Left lobe of liver (tissue), 2 donors: ENCODE measurements at regions not wholly inside any gene's neighbourhood (a gene's known extent, or its start where the extent isn't known, plus 50 kb on each side); places are given as distances from the start of the nearest gene placed in this dataset.
"Not testable (repeated sequence)": the region's sequence is repeated elsewhere in the genome, so short reads cannot be mapped to it uniquely, and the experiment has no call there.

Source experiments
- ATAC-seq: fragments of 200-7000 bp; cut with Tn5 transposase; one replicate; pipeline ENCODE4 v1.9.1; 2020; ENCODE audit warnings: mild to moderate bottlenecking, moderate library complexity
- DNase-seq: peaks from one replicate; pipeline ENCODE4 v3.0.0-alpha.2; 2020; ENCODE audit warnings: low spot score
- donor health status: DM: no; HTN: no; CAD: no; lungs with moderate emphysema.
- donor health status: DM: no; HTN: yes; CAD: no.

DNA sequence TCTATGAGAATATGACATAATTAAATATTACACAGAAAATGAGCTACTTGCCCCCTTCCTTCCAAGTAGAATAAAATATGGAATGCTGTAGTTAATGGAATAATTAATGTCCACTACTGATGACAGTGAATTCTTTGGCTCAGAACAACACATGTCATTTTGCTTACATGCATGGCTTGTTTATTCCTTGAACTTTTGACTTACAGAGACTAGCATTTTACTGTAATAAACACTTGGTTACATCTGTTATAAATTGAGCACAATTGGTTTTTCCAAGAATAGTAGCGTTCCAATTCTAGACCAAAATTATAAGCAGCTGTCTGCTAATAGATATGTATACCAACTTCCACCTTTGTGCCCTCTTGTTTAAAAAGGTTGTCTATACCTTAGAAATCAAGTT lies 286.7 kb downstream of the OTUD1 start:
- no peak for DNase-seq

DNA sequence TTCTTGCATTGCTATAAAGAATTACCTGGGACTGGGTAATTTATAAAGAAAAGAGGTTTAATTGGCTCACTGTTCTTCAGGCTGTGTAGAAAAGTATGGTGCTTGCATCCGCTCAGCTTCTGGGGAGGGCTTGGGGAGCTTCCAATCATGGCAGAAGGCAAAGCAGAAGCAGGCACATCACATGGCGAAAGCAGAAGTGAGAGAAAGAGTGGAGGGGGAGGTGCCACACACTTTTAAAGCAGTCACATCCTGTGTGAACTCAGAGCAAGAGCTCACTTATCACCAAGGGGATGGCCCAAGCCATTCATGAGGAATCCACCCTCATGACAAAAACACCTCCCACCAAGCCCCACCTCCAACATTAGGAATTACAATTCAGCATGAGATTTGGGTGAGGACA lies 303.5 kb downstream of the OTUD1 start:
- no peak for ATAC-seq
- no peak for DNase-seq

More for the DNA sequence above, 286.7 kb downstream of the OTUD1 start:
- no peak for ATAC-seq

- no peak for ATAC-seq
- no peak for DNase-seq
Observed at GRCh38 chr10:23742807-23743206, 303.9 kb downstream of the OTUD1 start.

DNA sequence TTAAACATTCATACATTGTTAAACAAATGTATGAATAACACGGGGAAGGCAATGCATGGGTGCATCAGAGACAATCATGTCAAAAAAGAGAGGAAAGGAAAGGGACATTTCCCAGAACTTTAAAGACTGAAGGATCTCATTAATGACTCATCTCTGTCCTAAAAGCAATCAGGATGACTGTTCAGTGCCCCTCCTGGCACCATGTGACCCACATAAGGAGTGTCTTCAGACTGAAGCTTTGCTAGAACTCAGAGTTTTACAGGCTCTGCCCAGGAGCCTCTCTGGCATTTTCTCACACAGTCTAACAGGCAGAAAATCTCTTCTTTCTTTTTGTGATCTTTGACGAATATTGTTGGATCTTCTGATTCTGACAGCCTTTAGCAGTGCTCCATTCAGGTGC lies 315.3 kb downstream of the OTUD1 start:
- DNase-seq: no peak
- ATAC-seq: no peak

- DNase-seq (no peak), ATAC-seq (no peak)
Observed at GRCh38 chr10:23754941-23755340, 316.1 kb downstream of the OTUD1 start.

GRCh38 chr10:23755556-23755955 lies 316.7 kb downstream of the OTUD1 start:
- no peak for DNase-seq
- no peak for ATAC-seq

DNA sequence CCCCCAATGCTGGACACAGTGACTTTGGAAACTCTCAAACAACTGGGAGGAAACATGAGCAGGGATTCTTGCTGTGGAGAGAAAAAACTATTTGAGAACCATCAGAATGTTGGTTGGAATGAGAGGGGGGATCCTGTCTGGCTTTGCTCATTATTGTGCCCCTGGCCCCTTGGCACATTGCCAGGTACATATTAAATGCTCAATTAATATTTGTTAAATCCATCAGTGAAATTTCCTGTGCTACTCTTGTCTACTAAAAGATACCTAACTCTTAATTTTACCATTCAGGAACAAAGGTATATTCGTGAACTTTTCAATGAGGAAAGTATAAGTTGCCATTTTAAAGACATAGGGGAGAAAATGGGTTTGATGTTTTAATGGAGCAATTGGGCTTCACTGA lies 329.4 kb downstream of the OTUD1 start:
- DNase-seq (no peak), ATAC-seq (no peak)

GRCh38 chr10:23777153-23777552 lies 338.3 kb downstream of the OTUD1 start:
- ATAC-seq: no peak

DNA sequence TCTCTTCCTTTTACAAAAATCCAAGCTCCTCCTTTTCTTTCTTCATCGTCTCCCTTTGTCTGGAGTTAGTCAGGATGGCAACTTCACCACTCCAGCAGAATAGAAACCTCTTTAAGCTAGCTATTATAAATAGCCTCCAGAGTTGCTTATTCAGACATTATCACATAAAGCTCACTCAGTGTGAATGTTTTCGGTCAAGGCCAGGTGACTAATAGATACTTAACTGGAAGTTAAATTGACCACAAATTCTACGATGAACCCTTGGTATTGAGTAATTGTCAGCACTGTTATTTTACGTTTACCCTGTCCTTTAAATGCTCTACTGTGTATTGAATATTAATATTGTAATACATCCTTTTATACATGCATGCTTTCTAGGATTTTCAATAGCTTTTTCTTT lies 340.4 kb downstream of the OTUD1 start:
- ATAC-seq (no peak), DNase-seq (no peak)

More at GRCh38 chr10:23777153-23777552, 338.3 kb downstream of the OTUD1 start:
- no peak for DNase-seq

- ATAC-seq (no peak), DNase-seq (no peak)
Observed at GRCh38 chr10:23780331-23780730, 341.5 kb downstream of the OTUD1 start.

GRCh38 chr10:23786594-23786993 lies 347.7 kb downstream of the OTUD1 start:
- no peak for ATAC-seq
- DNase-seq: no peak

GRCh38 chr10:23793577-23793976 lies 354.7 kb downstream of the OTUD1 start:
- no peak for ATAC-seq
- no peak for DNase-seq

DNA sequence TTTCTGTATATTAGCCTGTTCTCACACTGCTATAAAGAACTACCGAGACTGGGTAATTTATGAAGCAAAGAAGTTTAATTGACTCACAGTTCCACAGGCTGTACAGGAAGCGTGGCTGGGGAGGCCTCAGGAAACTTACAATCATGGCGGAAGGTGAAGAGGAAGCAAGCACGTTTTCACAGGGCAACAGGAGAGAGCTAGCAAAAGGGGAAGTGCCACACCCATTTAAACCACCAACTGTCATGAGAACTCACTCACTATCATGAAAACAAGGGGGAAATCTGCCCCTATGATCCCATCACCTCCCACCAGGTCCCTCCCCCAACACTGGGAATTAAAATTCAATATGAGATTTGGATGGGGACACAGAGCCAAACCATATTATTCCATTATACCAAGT lies 358.6 kb downstream of the OTUD1 start:
- DNase-seq, ATAC-seq: not testable (repeated sequence)

DNA sequence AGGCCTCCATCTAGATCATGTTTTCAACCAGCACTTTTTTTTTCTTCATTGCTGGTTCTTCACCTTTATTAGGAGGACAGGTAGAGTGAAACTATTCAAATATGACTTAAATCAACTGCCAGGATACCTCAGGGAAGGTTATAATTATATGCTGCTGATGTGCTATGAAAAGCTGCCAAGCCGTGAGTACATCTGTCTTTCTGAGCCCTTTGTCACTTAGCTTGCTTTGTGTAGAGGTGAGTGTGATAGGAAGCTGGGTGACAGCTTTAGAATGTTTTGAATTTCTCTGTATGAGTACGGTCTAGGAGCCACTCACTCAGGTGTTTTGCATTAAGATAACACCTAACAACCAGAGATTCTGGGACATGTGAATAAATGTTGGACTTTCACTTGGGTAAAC lies 365.2 kb downstream of the OTUD1 start:
- no peak for ATAC-seq

GRCh38 chr10:23813687-23814086 lies 374.8 kb downstream of the OTUD1 start:
- DNase-seq (no peak), ATAC-seq (no peak)

More for the DNA sequence above, 365.2 kb downstream of the OTUD1 start:
- no peak for DNase-seq

DNA sequence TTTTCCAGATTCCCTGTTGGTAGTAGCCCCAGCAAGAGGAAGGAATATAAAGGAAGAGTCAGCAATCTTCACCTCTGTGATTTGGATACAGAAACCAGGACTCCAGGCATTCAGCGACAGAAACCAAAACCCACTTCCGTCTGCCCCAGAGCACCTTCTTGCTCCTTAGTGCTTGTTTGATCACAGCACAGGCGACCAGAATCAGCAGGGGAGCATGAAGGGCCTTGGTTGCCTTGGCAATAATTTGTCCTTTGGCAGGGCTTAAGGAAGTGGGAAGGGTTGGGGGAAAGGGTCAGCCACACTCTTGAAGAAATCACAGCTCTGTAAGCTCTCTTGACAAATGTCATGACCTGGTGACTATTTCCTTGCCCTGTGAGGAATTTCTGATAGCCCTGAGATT lies 379.6 kb downstream of the OTUD1 start:
- no peak for DNase-seq
- ATAC-seq: no peak

DNA sequence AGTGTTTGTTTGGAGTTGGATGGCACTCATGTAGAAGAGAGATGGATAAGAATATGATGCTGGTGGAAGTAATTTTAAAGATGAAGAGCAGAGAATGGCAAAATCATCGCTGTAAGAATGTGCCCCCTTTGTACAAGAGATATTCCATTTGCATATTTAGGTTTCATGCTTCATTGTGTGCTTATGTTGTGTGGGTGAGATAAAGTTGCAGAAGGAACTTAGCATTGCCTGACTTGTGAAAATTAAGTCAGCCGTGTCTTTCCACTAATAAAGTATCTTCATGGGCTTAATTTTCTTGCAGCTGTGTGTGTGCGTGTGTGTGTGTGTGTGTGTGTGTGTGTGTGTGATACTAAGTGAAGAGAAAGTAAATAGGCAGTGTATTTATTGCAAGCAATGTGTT lies 381.9 kb downstream of the OTUD1 start:
- ATAC-seq (no peak), DNase-seq (no peak)

DNA sequence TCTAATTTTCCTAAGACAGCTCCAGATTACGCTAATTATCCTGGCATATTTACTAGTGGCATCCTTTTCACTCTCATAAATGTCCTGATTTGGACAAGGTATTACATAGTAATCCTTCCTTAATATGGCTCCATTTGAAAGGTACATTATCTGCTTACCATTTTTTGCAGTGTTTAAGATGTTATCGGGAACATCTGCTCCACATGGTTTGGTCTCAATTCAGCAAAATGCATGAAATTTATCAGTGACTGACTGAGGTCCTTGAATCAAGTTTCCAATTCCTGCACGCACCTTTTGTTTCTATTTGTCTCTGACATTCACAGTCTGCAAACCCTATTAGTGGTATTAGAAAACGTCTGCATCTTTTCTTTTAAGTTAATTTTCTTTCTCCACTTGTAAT lies 384.1 kb upstream of the KIAA1217 start:
- DNase-seq: no peak
- no peak for ATAC-seq

DNA sequence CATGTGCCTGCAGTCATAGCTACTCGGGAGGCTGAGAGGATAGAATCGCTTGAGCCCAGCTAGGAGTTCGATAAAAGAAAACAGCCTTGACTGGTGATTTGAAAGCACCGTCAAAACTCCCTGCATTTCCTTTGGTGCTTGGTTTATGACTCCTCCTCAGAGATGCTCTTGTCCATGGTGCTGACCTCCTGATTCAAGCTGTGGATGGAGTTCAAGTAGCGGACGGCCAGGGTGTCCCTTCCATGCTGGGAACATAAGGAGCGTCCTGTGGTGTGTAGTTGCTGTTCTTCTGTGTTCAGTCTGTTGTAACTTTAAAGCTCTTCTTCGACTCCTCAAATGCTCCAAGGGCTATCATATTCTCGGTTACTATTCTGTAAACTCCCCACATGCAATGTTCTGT lies 382.5 kb upstream of the KIAA1217 start:
- DNase-seq (no peak), ATAC-seq (peak; percentile 31)

- ATAC-seq: no peak
- no peak for DNase-seq
Observed at GRCh38 chr10:23829556-23829955, 379.4 kb upstream of the KIAA1217 start.

DNA sequence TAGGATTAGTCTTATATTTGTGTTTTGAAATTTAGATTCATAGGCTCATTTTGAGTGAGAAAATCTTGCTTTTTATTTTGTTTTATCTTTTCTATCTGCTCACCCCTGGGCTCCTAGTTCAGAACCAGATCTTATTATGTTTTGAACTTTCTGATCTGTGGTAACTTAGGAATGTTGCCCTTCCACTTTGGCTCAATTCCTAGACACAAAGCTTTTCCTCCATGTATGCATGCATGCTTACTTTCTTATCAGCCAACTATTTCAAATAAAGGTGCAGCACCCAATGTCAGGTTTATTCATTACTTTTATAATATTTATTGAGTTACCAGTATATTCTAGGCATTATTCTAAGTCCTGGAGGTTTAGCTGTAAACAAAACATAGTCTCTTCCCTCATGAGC lies 374.8 kb upstream of the KIAA1217 start:
- DNase-seq: no peak

DNA sequence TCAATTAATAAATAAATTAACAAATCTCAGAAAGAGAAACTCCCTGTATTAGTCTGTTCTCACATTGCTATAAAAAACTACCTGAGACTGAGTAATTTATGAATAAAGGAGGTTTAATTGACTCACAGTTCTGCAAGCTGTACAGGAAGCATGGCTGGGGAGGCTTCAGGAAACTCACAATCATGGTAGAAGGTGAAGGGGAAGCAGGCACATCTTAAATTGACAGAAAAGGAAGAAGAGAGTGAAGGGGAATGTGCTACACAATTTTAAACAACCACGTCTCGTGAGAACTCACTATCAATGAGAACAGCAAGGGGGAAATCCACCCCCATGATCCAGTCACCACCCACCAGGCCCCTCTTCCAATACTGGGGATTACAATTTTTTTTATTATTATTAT lies 358.3 kb upstream of the KIAA1217 start:
- ATAC-seq (no peak), DNase-seq (no peak)

More for the DNA sequence above, 374.8 kb upstream of the KIAA1217 start:
- ATAC-seq: no peak

DNA sequence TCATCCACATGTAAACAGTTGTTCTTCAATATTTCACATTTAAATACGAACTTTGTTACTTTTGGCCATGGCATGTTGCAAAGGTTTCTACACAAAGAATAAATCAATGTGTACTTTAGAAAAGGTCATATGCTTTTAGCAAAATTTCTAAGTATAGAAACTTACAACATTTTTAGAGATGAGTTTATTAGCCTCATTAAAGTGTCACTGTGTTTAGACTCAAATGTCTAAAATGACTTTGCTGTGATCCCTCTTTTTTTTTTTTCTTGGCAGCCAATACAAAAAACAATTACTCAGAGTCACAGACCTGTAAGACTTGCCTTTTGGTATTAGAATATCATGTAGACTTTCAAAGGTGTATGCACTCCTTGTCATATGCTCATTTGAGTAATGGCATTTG lies 349.3 kb upstream of the KIAA1217 start:
- DNase-seq: no peak
- no peak for ATAC-seq

GRCh38 chr10:23864631-23865147 lies 344.2 kb upstream of the KIAA1217 start:
- ATAC-seq: no peak

More at GRCh38 chr10:23864631-23865147, 344.2 kb upstream of the KIAA1217 start:
- DNase-seq: no peak
